ENCODE measurements at regions not wholly inside any gene's neighbourhood (a gene's known extent, or its start where the extent isn't known, plus 50 kb on each side); places are given as distances from the start of the nearest gene placed in this dataset.

DNA sequence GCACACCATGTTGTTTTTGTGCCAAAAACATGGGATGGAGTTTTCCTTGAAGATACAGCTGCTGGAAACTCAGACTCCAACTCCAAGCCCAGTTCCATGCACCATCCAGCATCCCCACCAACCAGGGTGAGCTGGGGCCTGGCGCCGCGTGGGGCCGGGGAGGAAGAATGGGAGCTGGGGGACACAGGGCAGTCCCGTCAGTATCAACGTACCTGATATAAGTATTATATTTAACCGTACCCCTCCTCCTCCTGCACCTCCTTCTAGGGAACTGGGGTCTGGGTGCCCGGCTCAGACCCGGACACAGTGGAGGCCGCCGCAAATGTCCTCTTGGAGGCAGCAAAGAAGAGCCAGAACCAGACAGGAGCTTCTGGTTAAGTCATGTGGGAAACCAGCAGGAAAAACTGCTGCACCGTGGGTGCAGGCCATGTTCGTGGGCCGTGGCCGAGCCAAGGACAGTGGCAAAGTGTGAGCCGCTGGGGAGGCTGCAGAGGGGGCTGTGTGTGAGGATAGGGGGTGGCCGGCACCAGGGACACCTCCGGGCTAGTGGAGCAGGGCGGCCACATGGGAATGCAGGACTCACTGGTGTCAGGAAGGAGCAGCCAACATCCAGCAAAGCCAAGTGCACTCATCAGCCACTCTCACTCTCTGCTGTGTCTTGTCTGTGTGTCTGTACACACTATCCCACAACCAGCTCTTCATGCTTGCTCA, 112.6 kb downstream of the TMEM18 start:
- TF ChIP-seq ESRRG (CRISPR knock-in tag; IDR thresholded peaks at IDR 0.05) (no peak), ZC3H10 (CRISPR knock-in tag; IDR thresholded peaks at IDR 0.05) (no peak), ZNF565 (CRISPR knock-in tag; conservative IDR thresholded peaks at IDR 0.05; ENCODE audit: low read depth) (no peak), CSRNP3 (CRISPR knock-in tag; IDR thresholded peaks at IDR 0.05) (no peak), TCF4 (CRISPR knock-in tag; IDR thresholded peaks at IDR 0.05; ENCODE audit: borderline replicate concordance) (no peak), ZFP3 (CRISPR knock-in tag; IDR thresholded peaks at IDR 0.05) (no peak), RARB (CRISPR knock-in tag; IDR thresholded peaks at IDR 0.05) (no peak), TOX (CRISPR knock-in tag; IDR thresholded peaks at IDR 0.05; ENCODE audit: borderline replicate concordance) (no peak), ZFP30 (CRISPR knock-in tag; IDR thresholded peaks at IDR 0.05) (no peak), PPARA (CRISPR knock-in tag; IDR thresholded peaks at IDR 0.05; ENCODE audit: borderline replicate concordance) (no peak), CSDC2 (CRISPR knock-in tag; IDR thresholded peaks at IDR 0.05) (no peak), ARNTL (CRISPR knock-in tag; IDR thresholded peaks at IDR 0.05; ENCODE audit: borderline replicate concordance, low read depth) (no peak)
- TF ChIP-seq, protein P1, sequence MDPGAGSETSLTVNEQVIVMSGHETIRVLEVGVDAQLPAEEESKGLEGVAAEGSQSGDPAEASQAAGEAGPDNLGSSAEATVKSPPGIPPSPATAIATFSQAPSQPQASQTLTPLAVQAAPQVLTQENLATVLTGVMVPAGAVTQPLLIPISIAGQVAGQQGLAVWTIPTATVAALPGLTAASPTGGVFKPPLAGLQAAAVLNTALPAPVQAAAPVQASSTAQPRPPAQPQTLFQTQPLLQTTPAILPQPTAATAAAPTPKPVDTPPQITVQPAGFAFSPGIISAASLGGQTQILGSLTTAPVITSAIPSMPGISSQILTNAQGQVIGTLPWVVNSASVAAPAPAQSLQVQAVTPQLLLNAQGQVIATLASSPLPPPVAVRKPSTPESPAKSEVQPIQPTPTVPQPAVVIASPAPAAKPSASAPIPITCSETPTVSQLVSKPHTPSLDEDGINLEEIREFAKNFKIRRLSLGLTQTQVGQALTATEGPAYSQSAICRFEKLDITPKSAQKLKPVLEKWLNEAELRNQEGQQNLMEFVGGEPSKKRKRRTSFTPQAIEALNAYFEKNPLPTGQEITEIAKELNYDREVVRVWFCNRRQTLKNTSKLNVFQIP (CRISPR knock-in tag; IDR thresholded peaks at IDR 0.05; ENCODE audit: borderline replicate concordance, low read depth), result no peak
- TF ChIP-seq, protein P2, sequence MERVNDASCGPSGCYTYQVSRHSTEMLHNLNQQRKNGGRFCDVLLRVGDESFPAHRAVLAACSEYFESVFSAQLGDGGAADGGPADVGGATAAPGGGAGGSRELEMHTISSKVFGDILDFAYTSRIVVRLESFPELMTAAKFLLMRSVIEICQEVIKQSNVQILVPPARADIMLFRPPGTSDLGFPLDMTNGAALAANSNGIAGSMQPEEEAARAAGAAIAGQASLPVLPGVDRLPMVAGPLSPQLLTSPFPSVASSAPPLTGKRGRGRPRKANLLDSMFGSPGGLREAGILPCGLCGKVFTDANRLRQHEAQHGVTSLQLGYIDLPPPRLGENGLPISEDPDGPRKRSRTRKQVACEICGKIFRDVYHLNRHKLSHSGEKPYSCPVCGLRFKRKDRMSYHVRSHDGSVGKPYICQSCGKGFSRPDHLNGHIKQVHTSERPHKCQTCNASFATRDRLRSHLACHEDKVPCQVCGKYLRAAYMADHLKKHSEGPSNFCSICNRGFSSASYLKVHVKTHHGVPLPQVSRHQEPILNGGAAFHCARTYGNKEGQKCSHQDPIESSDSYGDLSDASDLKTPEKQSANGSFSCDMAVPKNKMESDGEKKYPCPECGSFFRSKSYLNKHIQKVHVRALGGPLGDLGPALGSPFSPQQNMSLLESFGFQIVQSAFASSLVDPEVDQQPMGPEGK (CRISPR knock-in tag; IDR thresholded peaks at IDR 0.05; ENCODE audit: borderline replicate concordance), result no peak
